GM21825 (cell line): ENCODE measurements at regions not wholly inside any gene's neighbourhood (a gene's known extent, or its start where the extent isn't known, plus 50 kb on each side); places are given as distances from the start of the nearest gene placed in this dataset.
"Not testable (repeated sequence)": the region's sequence is repeated elsewhere in the genome, so short reads cannot be mapped to it uniquely, and the experiment has no call there.

Experiments
- ATAC-seq: cut with Tn5 transposase; IDR thresholded peaks from one replicate; pipeline ENCODE4 v1.9.1; 2021; ENCODE audit warnings: mild to moderate bottlenecking, moderate library complexity; ENCODE audit not compliant: unreplicated experiment

- no peak for ATAC-seq
Measured at GRCh38 chr12:91640021-91640420, 457.4 kb upstream of the DCN start.

GRCh38 chr12:91639327-91639726, 456.7 kb upstream of the DCN start:
- no peak for ATAC-seq

GRCh38 chr12:91637789-91638624, 455.4 kb upstream of the DCN start:
- ATAC-seq = no peak

GRCh38 chr12:91636721-91637120, 454.1 kb upstream of the DCN start:
- no peak for ATAC-seq

- ATAC-seq = not testable (repeated sequence)
Measured at GRCh38 chr12:91634386-91634713, 451.7 kb upstream of the DCN start.

- ATAC-seq = no peak
Measured at GRCh38 chr12:91633734-91634357, 451.2 kb upstream of the DCN start.

GRCh38 chr12:91633206-91633605, 450.6 kb upstream of the DCN start:
- ATAC-seq = no peak

- no peak for ATAC-seq
Measured at GRCh38 chr12:91632042-91632786, 449.6 kb upstream of the DCN start.

- ATAC-seq = no peak
Measured at GRCh38 chr12:91630596-91631293, 448.1 kb upstream of the DCN start.

GRCh38 chr12:91630083-91630482, 447.5 kb upstream of the DCN start:
- no peak for ATAC-seq

- no peak for ATAC-seq
Measured at GRCh38 chr12:91629440-91629839, 446.8 kb upstream of the DCN start.

- ATAC-seq = no peak
Measured at GRCh38 chr12:91628656-91629055, 446.0 kb upstream of the DCN start.

- ATAC-seq = no peak
Measured at GRCh38 chr12:91627225-91627624, 444.6 kb upstream of the DCN start.

GRCh38 chr12:91622981-91623380, 440.4 kb upstream of the DCN start:
- no peak for ATAC-seq

- no peak for ATAC-seq
Measured at GRCh38 chr12:91622037-91622436, 439.4 kb upstream of the DCN start.

- no peak for ATAC-seq
Measured at GRCh38 chr12:91620992-91621391, 438.4 kb upstream of the DCN start.

GRCh38 chr12:91620422-91620821, 437.8 kb upstream of the DCN start:
- no peak for ATAC-seq

GRCh38 chr12:91618281-91618680, 435.7 kb upstream of the DCN start:
- ATAC-seq = no peak

- ATAC-seq = no peak
Measured at GRCh38 chr12:91617818-91618217, 435.2 kb upstream of the DCN start.

- no peak for ATAC-seq
Measured at GRCh38 chr12:91616416-91616815, 433.8 kb upstream of the DCN start.

GRCh38 chr12:91613223-91613779, 430.7 kb upstream of the DCN start:
- ATAC-seq = no peak
